Erythroblast (primary cell): ENCODE measurements at regions not wholly inside any gene's neighbourhood (a gene's known extent, or its start where the extent isn't known, plus 50 kb on each side); places are given as distances from the start of the nearest gene placed in this dataset.

ENCODE experiments used
- DNase-seq, 2 experiments: peaks; one replicate each; lab custom pipeline; 2025; lab: John Stamatoyannopoulos, UW
- GATA1 ChIP-seq: IDR thresholded peaks from 2 replicates; pipeline ENCODE4 v1.6.1; 2011; ENCODE audit warnings: low read depth, mild to moderate bottlenecking, control low read depth, low read length, moderate library complexity
- POLR2A ChIP-seq: IDR thresholded peaks from 2 replicates; pipeline ENCODE4 v1.6.1; 2011; ENCODE audit warnings: mild to moderate bottlenecking, low read length

DNA sequence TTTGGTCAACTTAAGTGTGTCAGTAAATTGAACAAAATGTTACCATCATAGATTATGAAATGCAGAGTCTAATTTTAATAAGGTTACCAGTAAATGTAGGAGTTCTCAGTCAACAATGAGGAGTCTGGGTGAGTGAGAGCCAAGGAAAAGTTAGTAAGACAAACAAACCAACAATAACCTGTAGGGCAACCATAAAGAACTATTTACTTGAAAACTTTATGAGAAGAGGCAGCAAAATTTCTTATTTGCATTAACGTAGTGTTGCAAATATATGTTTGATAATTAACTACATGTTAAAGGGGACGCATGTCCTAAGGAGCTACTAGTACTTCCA, 131.1 kb upstream of the SOX4 start:
- TF ChIP-seq GATA1: no peak
- no peak for TF ChIP-seq POLR2A
- no peak for DNase-seq

DNA sequence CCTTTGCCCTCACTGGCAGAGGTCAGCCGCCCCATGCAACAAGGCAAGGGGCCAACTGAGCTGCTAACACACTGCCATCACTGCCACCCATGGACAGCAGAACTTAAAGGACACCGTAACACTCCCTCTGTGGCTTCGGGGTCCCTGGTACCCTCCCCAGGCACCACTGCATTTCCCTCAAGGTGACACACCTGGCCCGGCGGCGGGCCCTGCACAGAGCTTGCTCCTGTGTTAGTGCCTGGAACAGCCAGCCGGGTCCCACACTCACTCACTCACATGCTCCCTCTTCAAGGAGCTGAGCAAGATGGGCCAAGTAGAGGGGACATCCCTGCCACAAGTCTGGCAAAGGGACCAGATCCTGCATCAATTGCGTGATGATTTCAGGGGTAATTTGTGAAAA, 126.5 kb upstream of the SOX4 start:
- no peak for DNase-seq
- TF ChIP-seq GATA1: no peak
- no peak for TF ChIP-seq POLR2A

DNA sequence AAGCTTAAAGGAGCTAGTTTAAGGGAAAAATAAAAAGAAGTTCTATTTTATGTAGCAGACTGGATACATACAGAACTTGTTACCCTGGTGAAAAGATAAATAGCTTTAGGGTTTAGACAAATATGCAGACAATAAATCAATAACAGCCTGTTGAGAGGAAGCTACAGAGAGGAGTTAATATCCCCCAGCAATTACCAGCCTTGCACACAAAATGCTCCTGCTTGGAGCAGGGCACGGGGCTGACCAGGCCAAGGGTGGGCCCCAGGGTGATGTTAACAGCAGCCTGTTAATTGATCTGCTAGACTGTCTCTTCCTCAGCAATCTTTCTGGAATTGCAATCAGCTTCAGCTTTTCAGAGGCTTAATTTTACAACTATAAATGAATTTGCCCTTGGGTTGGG, 125.1 kb upstream of the SOX4 start:
- TF ChIP-seq GATA1: no peak
- no peak for TF ChIP-seq POLR2A
- DNase-seq: no peak

DNA sequence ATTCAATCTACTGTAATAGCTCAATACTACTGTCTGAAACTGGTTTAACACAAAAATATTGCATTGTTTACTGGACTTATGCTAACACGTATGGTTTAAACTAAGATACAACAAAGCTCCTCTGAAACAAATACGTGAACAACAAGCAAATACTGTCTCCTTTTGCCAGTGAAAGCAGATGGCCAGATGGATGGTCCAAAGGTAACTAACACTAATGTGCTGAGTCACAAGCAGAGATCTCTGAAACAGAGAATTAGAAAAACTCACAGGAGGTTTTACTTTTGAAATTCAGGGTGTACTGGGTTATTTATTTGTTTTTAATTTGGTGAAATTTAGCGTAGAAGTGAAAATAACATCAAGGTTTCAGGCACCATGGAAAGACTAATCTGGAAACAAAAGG, 124.3 kb upstream of the SOX4 start:
- TF ChIP-seq GATA1: no peak
- no peak for TF ChIP-seq POLR2A
- no peak for DNase-seq

DNA sequence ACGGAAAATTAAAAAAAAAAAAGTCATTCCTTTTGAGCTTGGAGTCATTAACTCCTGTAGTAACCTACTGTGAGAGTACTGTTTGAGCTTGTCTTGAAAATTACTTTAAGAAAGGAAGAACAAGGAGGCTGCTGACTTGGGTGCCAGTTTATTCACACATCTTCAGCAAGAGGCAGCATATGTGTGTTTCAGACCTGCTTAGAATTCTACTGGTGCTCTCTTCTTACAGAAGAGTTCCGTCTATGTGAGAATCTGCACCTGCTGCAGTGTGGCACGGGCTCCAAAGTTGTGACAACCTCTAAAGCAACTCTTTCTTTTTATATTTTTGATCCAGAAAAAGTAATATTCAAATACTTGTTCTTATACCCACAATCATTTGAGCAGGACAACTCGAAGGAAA, 117.4 kb upstream of the SOX4 start:
- no peak for TF ChIP-seq POLR2A
- no peak for TF ChIP-seq GATA1
- DNase-seq: no peak

DNA sequence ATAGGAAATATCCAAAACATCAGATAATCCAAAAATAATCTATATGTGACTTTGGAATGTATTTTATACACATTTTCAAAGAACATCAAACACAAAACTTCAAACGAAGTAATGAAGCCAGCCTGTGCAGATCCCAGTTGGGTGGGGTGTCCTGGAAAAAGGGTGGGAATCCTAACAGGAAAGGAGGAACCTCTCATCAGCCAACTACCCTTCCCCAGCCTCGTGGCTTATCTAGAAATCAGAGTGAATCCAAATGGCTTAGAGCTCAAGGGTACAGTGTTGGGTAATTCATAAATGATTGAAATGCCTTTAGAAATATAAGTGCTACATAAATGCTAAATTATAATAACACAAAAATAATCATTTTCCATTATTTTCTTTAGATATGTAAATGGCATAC, 115.1 kb upstream of the SOX4 start:
- TF ChIP-seq GATA1 (no peak), POLR2A (no peak)
- DNase-seq: no peak

DNA sequence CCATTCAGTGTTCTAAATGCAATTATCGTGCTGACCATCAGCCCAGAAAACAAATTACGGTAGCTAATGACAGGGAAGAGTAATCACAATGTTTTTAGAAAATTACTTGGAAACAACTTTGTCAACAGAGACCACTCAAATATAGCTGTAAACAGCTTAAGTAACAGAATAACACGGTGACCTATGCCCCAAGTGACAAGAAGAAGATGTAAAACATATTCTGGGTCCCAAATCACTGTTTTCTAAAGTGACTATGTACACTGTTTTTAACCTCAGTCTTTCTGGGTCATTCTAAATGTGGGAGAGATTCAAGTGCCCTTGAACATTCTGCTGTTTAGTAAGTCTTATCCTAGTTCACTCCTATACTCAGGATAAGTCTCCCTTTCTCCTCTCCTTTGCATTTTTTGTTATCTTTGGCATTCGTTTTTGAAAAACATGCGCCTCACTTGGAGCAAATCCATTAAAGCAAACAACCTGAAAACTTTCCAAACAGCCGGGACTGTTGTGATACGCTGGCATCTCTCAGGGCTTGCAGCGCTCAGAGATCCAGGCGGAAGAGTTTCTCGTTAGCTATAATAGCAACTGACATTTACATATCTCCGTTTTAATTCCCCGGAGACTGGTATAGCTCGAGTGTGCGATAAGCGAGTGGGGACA, 114.5 kb upstream of the SOX4 start:
- DNase-seq: no peak
- no peak for TF ChIP-seq POLR2A
- TF ChIP-seq GATA1: no peak

DNA sequence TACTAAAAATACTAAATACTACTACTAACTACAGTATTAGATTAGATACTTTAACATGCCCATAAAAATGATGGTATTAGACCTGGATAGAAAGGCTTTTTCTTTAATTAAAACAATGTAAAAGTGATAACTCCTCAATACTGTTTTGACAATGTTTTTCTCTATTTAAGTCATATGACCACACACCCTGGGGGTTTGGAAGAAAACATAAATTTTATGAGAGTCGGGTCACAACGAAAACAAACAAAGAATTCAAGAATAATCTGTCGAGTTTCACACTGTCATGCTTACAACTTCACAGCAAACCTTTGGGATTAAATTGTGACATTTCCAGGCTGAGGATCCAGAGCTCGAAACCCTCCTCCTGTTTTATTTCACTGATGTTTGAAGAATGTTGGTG, 107.4 kb upstream of the SOX4 start:
- no peak for TF ChIP-seq POLR2A
- no peak for TF ChIP-seq GATA1
- DNase-seq: no peak

DNA sequence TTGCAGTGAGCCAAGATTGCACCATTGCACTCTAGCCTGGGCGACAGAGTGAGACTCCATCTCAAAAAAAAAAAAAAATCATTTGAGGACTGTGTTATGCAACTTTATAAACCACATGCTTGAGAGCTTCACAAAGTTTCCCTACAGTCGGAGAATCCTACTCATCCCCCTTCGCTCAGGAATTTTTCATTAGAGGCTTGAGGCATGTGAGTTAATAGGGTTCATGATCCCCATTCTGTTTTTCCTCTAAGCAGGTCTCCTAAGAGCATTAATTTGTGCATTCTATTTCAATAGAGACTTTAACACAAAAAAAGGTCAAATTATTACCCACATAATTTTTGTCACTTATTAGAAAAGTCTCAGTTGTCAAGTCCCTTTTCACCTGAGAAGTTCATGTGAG, 103.7 kb upstream of the SOX4 start:
- TF ChIP-seq GATA1: no peak
- TF ChIP-seq POLR2A: no peak
- DNase-seq: no peak

DNA sequence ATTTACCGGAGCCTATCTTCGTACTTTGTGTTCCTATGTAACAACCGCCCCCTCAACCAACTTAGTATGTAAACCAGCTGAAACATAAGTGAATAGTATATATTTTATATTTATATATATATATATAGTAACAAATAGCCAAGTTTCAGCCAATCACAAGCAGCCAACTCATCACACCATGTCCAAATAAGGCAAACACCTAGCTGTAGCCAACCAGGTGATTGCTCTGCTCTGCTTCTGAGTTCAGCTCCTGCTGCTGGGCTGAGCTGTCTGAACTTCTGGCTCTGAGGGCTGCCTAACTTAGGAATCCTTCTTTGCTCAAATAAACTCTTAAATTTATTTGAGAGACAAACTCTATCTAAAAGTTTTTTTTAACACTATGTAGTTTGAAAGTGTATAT, 101.6 kb upstream of the SOX4 start:
- no peak for DNase-seq
- TF ChIP-seq GATA1: no peak
- no peak for TF ChIP-seq POLR2A

DNA sequence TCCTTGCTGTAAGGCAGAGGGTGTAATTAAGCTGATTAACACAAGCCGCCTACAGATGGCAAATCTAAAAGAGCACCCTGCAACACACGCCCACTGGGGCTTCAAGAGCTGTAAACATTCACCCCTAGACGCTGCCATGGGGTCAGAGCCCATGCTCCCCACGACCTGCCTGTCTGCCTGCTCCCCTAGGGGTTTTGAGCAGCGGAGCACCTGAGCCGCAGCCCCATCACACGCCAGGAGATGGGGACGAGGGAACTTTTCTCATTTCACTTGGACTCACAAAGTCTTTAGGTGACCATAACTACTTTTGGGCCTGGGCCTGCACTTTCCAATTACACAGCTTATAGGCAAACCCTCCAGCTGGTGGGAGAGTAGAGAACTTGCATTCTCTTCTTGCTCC, 99.0 kb upstream of the SOX4 start:
- TF ChIP-seq POLR2A (no peak), GATA1 (no peak)
- DNase-seq: no peak

DNA sequence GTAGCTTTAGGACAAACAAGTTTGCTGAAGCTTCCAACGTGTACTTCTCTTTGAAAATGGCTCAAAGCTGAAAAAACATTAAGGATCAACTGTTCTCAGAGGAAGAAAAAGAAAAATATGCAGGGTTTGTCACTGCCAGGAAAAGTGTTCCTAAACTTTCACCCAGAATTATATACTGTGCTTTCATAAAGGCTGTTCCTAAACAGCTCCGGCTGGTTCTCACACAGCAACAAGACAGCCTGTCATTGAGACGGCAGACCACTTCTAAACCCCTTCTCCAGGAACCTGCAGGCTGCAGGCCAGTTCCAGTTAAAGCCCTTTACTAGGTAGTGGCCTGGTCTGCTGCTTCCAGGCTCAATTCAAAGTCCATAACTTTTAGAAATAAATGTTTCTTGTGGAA, 97.4 kb upstream of the SOX4 start:
- DNase-seq: no peak
- TF ChIP-seq POLR2A (no peak), GATA1 (no peak)

DNA sequence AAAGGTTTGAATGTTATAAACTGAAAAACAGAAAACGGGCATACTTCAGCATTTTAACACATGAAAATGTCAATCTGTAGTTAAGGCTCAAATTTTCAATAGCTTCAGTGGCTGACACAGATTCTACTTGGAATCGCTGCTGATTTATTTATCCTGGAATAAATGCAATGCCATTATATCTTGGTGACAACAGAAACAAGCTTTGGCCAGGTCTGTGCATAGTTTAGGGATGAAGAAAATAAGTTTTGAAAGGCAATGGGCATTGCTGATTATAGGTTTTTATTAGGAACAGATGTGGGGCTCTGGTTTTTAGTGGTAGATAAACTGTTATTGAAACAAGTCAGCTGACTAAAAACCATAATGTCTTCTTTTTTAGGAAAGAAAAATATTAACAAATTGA, 96.8 kb upstream of the SOX4 start:
- TF ChIP-seq GATA1: no peak
- DNase-seq: no peak

DNA sequence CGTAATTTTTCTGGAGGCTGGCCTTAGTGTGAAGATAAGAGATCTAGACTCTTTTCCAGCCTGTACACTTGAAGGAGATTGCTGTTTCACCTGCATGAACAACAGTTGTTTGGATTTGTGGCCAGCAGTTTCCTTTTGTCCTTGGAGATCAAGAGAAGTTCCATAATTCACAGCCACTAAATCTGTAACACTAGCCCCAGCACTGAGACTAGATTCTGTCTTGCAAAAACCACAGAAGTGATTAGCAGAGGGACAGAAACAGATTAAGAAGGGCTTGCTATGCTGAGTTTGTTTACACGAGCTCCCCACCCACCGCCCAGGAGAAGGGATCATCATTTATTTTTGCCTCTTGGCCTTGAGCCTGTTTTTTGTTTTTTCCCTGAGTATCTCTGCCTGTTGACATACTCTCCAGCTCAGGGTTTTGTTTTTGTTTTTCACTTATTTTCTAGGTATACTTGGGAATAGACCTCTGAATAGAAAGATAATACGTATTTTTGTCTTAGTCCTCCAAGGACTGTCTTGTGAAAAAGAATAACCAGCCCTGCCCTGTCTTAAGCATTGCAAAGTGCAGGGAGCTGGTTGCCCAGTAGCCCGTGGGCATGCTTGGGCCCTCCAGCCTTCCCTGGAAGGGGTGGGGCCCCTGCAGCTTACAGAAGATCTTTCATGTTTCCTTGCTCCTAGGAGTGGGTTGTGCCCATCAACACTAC, 93.1 kb upstream of the SOX4 start:
- DNase-seq: no peak
- no peak for TF ChIP-seq POLR2A
- TF ChIP-seq GATA1: no peak

DNA sequence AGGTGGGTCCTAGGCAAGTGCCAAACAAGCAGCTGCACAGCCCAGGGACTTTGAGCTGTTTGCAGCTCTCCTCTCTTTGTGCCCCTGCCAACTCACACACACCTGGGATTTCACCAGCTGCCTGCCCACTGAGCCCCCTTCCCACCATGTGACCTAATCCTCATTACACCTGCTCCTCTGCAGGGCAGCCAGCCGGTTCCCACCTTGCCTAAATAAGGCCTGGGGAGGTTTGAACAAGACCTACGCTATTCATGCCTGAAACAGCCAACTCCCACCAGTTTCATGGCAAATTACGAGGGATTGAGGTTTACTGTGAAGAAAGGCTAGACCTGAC, 92.6 kb upstream of the SOX4 start:
- TF ChIP-seq GATA1 (no peak), POLR2A (no peak)
- no peak for DNase-seq
